Astrocyte of the cerebellum (primary cell): ENCODE measurements at regions not wholly inside any gene's neighbourhood (a gene's known extent, or its start where the extent isn't known, plus 50 kb on each side); places are given as distances from the start of the nearest gene placed in this dataset.

ENCODE experiments used
- DNase-seq: peaks from one replicate; pipeline ENCODE4 v3.0.0-alpha.2; 2011; ENCODE audit warnings: low read depth
- H3K4me3 ChIP-seq: 2 replicates; pipeline ENCODE4 v1.5.1; 2011; ENCODE audit warnings: mild to moderate bottlenecking, low read depth, low read length, moderate library complexity
- CTCF ChIP-seq: IDR thresholded peaks from 2 replicates; pipeline ENCODE4 v1.5.1; 2012; ENCODE audit warnings: low read length, low read depth, moderate library complexity, mild to moderate bottlenecking; ENCODE audit errors: missing control alignments
- in situ Hi-C: cut with HindIII; loops from 2 replicates; pipeline ENCODE4 v1.10.0; 2017; ENCODE audit warnings: low sequenced_read_pairs

GRCh38 chr10:4345877-4346646 is 479.9 kb upstream of the AKR1E2 start:
- in situ Hi-C loops = no loop called here
- DNase-seq = no peak
- no peak overlapping the region for H3K4me3 ChIP-seq
- no peak for TF ChIP-seq CTCF

- in situ Hi-C loops = no loop called here
- H3K4me3 ChIP-seq = no peak overlapping the region
- peak; percentile 95 for DNase-seq
- TF ChIP-seq CTCF = peak; percentile 21
These were observed 481.5 kb upstream of the AKR1E2 start for GRCh38 chr10:4344492-4344994.

GRCh38 chr10:4343873-4344272 is 482.1 kb upstream of the AKR1E2 start:
- in situ Hi-C loops = no loop called here
- TF ChIP-seq CTCF = no peak
- no peak overlapping the region for H3K4me3 ChIP-seq
- DNase-seq = no peak

- no peak overlapping the region for H3K4me3 ChIP-seq
- TF ChIP-seq CTCF = no peak
- no peak for DNase-seq
- in situ Hi-C loops = no loop called here
These were observed 482.9 kb upstream of the AKR1E2 start for GRCh38 chr10:4343091-4343490.

- no peak overlapping the region for H3K4me3 ChIP-seq
- in situ Hi-C loops = no loop called here
- DNase-seq = no peak
- no peak for TF ChIP-seq CTCF
These were observed 487.2 kb upstream of the AKR1E2 start for GRCh38 chr10:4338768-4339167.

GRCh38 chr10:4337563-4337962 is 488.4 kb upstream of the AKR1E2 start:
- no peak for DNase-seq
- no peak for TF ChIP-seq CTCF
- no peak overlapping the region for H3K4me3 ChIP-seq
- in situ Hi-C loops = no loop called here

GRCh38 chr10:4334871-4335270 is 491.1 kb upstream of the AKR1E2 start:
- no peak for TF ChIP-seq CTCF
- in situ Hi-C loops = no loop called here
- H3K4me3 ChIP-seq = no peak overlapping the region
- DNase-seq = no peak
